Stimulated activated CD4-positive, alpha-beta T cell treated with anti-CD3 and anti-CD28 coated beads, Interleukin-2, amount 100 ng/mL, for 48 hours (primary cell): ENCODE measurements at regions not wholly inside any gene's neighbourhood (a gene's known extent, or its start where the extent isn't known, plus 50 kb on each side); places are given as distances from the start of the nearest gene placed in this dataset.
A peak's percentile ranks its signal among the peaks of the same experiment; 100 is the strongest.
"Not testable (repeated sequence)": the region's sequence is repeated elsewhere in the genome, so short reads cannot be mapped to it uniquely, and the experiment has no call there.

Source experiments
- DNase-seq, 2 donors: peaks; one replicate each; pipeline ENCODE4 v3.0.0-alpha.2; 2020

GRCh38 chr3:195970873-195971272 lies 62.5 kb upstream of the TNK2 start:
- not testable (repeated sequence) for DNase-seq

GRCh38 chr3:195969838-195970776 lies 61.8 kb upstream of the TNK2 start:
- DNase-seq, result not testable (repeated sequence)

GRCh38 chr3:195969341-195969740 lies 61.0 kb upstream of the TNK2 start:
- not testable (repeated sequence) for DNase-seq

GRCh38 chr3:195968104-195968503 lies 59.8 kb upstream of the TNK2 start:
- not testable (repeated sequence) for DNase-seq

GRCh38 chr3:195967387-195967720 lies 59.0 kb upstream of the TNK2 start:
- not testable (repeated sequence) for DNase-seq

- not testable (repeated sequence) for DNase-seq
These were observed 58.4 kb upstream of the TNK2 start for GRCh38 chr3:195966563-195967386.

- DNase-seq, result not testable (repeated sequence)
These were observed 56.9 kb upstream of the TNK2 start for GRCh38 chr3:195965217-195965616.

GRCh38 chr3:195964318-195965107 lies 56.2 kb upstream of the TNK2 start:
- not testable (repeated sequence) for DNase-seq

- DNase-seq, result not testable (repeated sequence)
These were observed 53.9 kb upstream of the TNK2 start for GRCh38 chr3:195962222-195962621.

- peak in 1 of 2 donors; percentile 42 for DNase-seq
These were observed 52.8 kb upstream of the TNK2 start for GRCh38 chr3:195960971-195961775.

GRCh38 chr3:195960164-195960563 lies 51.8 kb upstream of the TNK2 start:
- not testable (repeated sequence) for DNase-seq

- not testable (repeated sequence) for DNase-seq
These were observed 51.2 kb upstream of the TNK2 start for GRCh38 chr3:195959367-195960157.

- not testable (repeated sequence) for DNase-seq
These were observed 50.4 kb upstream of the TNK2 start for GRCh38 chr3:195958736-195959135.
